OCI-LY1 (cell line): ENCODE measurements at regions not wholly inside any gene's neighbourhood (a gene's known extent, or its start where the extent isn't known, plus 50 kb on each side); places are given as distances from the start of the nearest gene placed in this dataset.

Experiments used
- EZH2 ChIP-seq: fragments of 200-600 bp; sonication (generic), shearing (Covaris generic); IDR thresholded peaks from 2 replicates; pipeline ENCODE4 v1.8.0; 2017; ENCODE audit warnings: borderline replicate concordance, mixed run types, mild to moderate bottlenecking, antibody characterized with exemption, low read length, moderate library complexity, mixed read lengths
- TF ChIP-seq, protein P1 (sequence below): fragments of 200-600 bp; sonication (generic), shearing (Covaris generic); IDR thresholded peaks from 2 replicates; pipeline ENCODE4 v1.5.1; 2017; ENCODE audit warnings: mild to moderate bottlenecking, antibody characterized with exemption, low read length, moderate library complexity, mixed read lengths

DNA sequence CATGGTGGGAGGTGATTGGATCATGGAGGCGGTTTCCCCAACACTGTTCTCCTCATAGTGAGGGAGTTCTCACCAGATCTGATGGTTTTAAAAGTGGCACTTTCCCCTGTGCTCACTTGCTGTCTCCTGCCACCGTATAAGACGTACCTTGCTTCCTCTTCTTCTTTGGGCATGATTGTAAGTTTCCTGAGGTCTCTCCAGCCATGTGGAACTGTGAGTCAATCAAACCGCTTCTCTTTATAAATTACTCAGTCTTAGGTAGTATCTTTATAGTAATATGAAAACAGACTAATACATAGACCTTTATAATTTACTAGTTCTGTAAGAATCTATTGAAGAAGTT is 82.5 kb upstream of the PITX2 start:
- TF ChIP-seq, protein P1, sequence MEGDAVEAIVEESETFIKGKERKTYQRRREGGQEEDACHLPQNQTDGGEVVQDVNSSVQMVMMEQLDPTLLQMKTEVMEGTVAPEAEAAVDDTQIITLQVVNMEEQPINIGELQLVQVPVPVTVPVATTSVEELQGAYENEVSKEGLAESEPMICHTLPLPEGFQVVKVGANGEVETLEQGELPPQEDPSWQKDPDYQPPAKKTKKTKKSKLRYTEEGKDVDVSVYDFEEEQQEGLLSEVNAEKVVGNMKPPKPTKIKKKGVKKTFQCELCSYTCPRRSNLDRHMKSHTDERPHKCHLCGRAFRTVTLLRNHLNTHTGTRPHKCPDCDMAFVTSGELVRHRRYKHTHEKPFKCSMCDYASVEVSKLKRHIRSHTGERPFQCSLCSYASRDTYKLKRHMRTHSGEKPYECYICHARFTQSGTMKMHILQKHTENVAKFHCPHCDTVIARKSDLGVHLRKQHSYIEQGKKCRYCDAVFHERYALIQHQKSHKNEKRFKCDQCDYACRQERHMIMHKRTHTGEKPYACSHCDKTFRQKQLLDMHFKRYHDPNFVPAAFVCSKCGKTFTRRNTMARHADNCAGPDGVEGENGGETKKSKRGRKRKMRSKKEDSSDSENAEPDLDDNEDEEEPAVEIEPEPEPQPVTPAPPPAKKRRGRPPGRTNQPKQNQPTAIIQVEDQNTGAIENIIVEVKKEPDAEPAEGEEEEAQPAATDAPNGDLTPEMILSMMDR, result no peak
- TF ChIP-seq EZH2, result no peak
